ENCODE measurements at regions not wholly inside any gene's neighbourhood (a gene's known extent, or its start where the extent isn't known, plus 50 kb on each side); places are given as distances from the start of the nearest gene placed in this dataset.

DNA sequence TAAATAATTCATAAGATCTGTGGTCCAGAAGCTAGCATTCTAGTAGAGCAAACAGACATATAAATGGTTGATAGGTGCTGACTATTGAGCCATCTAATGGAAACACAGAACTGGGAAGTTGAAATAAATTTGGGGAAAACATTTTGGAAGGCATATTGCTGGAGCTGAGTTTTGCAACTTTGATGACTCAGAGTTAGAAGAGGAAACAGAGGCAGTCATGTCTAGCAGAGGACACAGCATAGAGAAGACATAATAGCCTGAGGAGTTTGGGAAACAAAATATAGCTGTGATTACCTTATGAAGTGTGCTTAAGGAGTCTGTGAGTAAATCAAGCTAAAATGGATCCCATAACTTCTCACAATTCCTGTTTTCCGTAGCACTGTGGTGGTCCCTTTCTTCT is 86.9 kb upstream of the FLRT2 start:
- TF ChIP-seq CTCF (IDR thresholded peaks at IDR 0.05) (no peak), POLR2AphosphoS5 (IDR thresholded peaks at IDR 0.05; ENCODE audit: low read depth, low read length) (no peak), TCF7L2 (IDR thresholded peaks at IDR 0.05; ENCODE audit: low read depth, low read length) (no peak), SIN3A (IDR thresholded peaks at IDR 0.05; ENCODE audit: borderline replicate concordance, insufficient read depth, low read depth, low read length) (no peak)
- TF ChIP-seq, protein P1, sequence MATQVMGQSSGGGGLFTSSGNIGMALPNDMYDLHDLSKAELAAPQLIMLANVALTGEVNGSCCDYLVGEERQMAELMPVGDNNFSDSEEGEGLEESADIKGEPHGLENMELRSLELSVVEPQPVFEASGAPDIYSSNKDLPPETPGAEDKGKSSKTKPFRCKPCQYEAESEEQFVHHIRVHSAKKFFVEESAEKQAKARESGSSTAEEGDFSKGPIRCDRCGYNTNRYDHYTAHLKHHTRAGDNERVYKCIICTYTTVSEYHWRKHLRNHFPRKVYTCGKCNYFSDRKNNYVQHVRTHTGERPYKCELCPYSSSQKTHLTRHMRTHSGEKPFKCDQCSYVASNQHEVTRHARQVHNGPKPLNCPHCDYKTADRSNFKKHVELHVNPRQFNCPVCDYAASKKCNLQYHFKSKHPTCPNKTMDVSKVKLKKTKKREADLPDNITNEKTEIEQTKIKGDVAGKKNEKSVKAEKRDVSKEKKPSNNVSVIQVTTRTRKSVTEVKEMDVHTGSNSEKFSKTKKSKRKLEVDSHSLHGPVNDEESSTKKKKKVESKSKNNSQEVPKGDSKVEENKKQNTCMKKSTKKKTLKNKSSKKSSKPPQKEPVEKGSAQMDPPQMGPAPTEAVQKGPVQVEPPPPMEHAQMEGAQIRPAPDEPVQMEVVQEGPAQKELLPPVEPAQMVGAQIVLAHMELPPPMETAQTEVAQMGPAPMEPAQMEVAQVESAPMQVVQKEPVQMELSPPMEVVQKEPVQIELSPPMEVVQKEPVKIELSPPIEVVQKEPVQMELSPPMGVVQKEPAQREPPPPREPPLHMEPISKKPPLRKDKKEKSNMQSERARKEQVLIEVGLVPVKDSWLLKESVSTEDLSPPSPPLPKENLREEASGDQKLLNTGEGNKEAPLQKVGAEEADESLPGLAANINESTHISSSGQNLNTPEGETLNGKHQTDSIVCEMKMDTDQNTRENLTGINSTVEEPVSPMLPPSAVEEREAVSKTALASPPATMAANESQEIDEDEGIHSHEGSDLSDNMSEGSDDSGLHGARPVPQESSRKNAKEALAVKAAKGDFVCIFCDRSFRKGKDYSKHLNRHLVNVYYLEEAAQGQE (IDR thresholded peaks at IDR 0.05; ENCODE audit: insufficient read depth in 1 of 2, low read depth in 2 of 2, low read length in 1 of 2): no peak
